Upper lobe of left lung (tissue), 6 donors: ENCODE measurements at regions not wholly inside any gene's neighbourhood (a gene's known extent, or its start where the extent isn't known, plus 50 kb on each side); places are given as distances from the start of the nearest gene placed in this dataset.

Experiments used
- ATAC-seq, 2 donors: fragments of 200-7000 bp; cut with Tn5 transposase; one replicate each; pipeline ENCODE4 v1.9.1; 2022; ENCODE audit warnings: mild to moderate bottlenecking in 2 of 2, moderate library complexity in 2 of 2; ENCODE audit not compliant: low FRiP score in 2 of 2
- DNase-seq, 2 donors: peaks; one replicate each; pipeline ENCODE4 v3.0.0-alpha.2; 2019 to 2020
- H3K27ac ChIP-seq, 4 donors: fragments of 200-600 bp; sonication (generic); one replicate each; pipeline ENCODE4 v1.5.1; 2016 to 2019
- H3K27me3 ChIP-seq, 4 donors: fragments of 200-600 bp; sonication (generic); one replicate each; pipeline ENCODE4 v1.5.1; 2017 to 2019
- H3K36me3 ChIP-seq, 4 donors: fragments of 200-600 bp; sonication (generic); one replicate each; pipeline ENCODE4 v1.5.1; 2016 to 2019
- H3K4me1 ChIP-seq, 4 donors: fragments of 200-600 bp; sonication (generic); one replicate each; pipeline ENCODE4 v1.5.1; 2018 to 2019
- H3K4me3 ChIP-seq, 4 donors: fragments of 200-600 bp; sonication (generic); one replicate each; pipeline ENCODE4 v1.5.1; 2017 to 2019; ENCODE audit warnings: mild to moderate bottlenecking in 2 of 4, moderate library complexity in 1 of 4
- H3K9me3 ChIP-seq, 4 donors: fragments of 200-600 bp; sonication (generic); one replicate each; pipeline ENCODE4 v1.5.1; 2018 to 2019
- CTCF ChIP-seq, 6 experiments: fragments of 450-650 bp in 4 of 6; fragments of 200-600 bp in 2 of 6; sonication (generic) in 2 of 6; IDR thresholded peaks; one replicate each; pipeline ENCODE4 v1.5.1; 2016 to 2019; ENCODE audit warnings: antibody characterized with exemption in 6 of 6
- EP300 ChIP-seq, 4 donors: sonication (generic); formaldehyde crosslinking; IDR thresholded peaks; one replicate each; pipeline ENCODE4 v1.5.1; 2017; ENCODE audit warnings: antibody characterized with exemption in 4 of 4, control low read depth in 2 of 4
- POLR2A ChIP-seq, 4 donors: fragments of 450-650 bp; IDR thresholded peaks; one replicate each; pipeline ENCODE4 v1.5.1; 2016 to 2017; ENCODE audit warnings: antibody characterized with exemption in 4 of 4, mild to moderate bottlenecking in 2 of 4
- POLR2AphosphoS5 ChIP-seq, 2 donors: sonication (generic); formaldehyde crosslinking; IDR thresholded peaks; one replicate each; pipeline ENCODE4 v1.5.1; 2017; ENCODE audit warnings: antibody characterized with exemption in 2 of 2
- WGBS, 2 donors: methylation state at CpG; one replicate each; pipeline ENCODE4 v1.1.5; 2017 to 2018; 5-methylcytosine and 5-hydroxymethylcytosine counted together
- donor health status: DM: no; HTN: no; CAD: no; lungs with moderate emphysema.
- donor health status: DM: no; HTN: yes; CAD: no; lungs with severe emphysema.

DNA sequence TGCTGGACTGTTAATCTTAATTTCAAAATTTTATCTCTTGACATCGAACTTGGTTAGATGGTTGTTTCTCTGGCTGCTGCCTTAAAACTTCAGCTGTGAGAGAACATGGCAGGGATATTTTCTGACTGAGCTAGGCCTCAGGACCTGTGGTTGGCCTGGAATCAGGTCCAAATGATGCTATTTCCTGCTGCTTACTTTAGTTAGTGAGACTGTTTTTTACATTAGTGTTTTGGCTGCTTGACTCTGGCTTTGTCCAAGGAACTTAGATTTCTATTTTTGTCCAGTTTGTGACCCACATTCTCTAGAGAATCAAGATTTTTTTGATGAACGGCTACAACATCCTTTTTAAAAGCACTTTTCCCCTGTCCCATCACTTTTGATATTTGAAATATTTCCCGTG is 497.9 kb upstream of the SGO1 start:
- Histone ChIP-seq H3K27me3 (no peaks in the 10 kb centered on the region), H3K4me1 (no peaks in the 10 kb centered on the region), H3K4me3 (no peak overlapping the region), H3K27ac (no peak overlapping the region), H3K9me3 (peaks cover 0 to 3% (median 0%) of the 10 kb centered on the region in 4 donors), H3K36me3 (no peaks in the 10 kb centered on the region)
- ATAC-seq (no peak), DNase-seq (no peak)
- TF ChIP-seq POLR2A (IDR thresholded peaks at IDR 0.05) = no peak
- TF ChIP-seq EP300 (IDR thresholded peaks at IDR 0.05) = no peak
- no peak for TF ChIP-seq CTCF (IDR thresholded peaks at IDR 0.05)
- TF ChIP-seq POLR2AphosphoS5 (IDR thresholded peaks at IDR 0.05) = no peak
- 55 to 67% methylated on average over 3 of the region's 3 CpGs for WGBS, 2 donors

DNA sequence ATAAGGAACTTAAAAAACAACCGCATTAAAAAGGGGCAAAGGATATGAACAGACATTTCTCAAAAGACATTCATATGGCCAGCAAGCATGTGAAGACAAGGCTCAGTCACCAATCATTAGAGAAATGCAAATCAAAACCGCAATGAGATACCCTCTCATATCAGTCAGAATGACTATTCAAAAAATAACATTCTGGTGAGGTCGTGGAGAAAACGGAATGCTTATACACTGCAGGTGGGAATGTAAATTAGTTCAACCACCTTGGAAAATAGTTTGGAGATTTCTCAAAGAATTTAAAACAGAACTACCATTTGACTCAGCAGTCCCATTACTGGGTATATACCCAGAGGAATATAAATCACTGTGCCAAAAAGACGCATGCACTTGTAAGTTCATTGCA is 496.6 kb upstream of the SGO1 start:
- no peak overlapping the region for H3K27ac ChIP-seq
- WGBS, 2 donors = 69 to 84% methylated on average over 5 of the region's 5 CpGs
- H3K27me3 ChIP-seq = no peaks in the 10 kb centered on the region
- no peak for TF ChIP-seq EP300 (IDR thresholded peaks at IDR 0.05)
- TF ChIP-seq POLR2AphosphoS5 (IDR thresholded peaks at IDR 0.05) = no peak
- no peak for TF ChIP-seq POLR2A (IDR thresholded peaks at IDR 0.05)
- TF ChIP-seq CTCF (IDR thresholded peaks at IDR 0.05) = no peak
- DNase-seq = no peak
- ATAC-seq = no peak
- no peaks in the 10 kb centered on the region for H3K4me1 ChIP-seq
- no peaks in the 10 kb centered on the region for H3K36me3 ChIP-seq
- H3K9me3 ChIP-seq = peaks cover 0 to under 1% (median 0%) of the 10 kb centered on the region in 4 donors
- no peak overlapping the region for H3K4me3 ChIP-seq

GRCh38 chr3:20680990-20681628 is 495.1 kb upstream of the SGO1 start:
- ATAC-seq (no peak), DNase-seq (no peak)
- H3K9me3 ChIP-seq = no peaks in the 10 kb centered on the region
- no peak overlapping the region for H3K4me3 ChIP-seq
- TF ChIP-seq EP300 (IDR thresholded peaks at IDR 0.05) (no peak), POLR2AphosphoS5 (IDR thresholded peaks at IDR 0.05) (no peak), CTCF (IDR thresholded peaks at IDR 0.05) (no peak), POLR2A (IDR thresholded peaks at IDR 0.05) (no peak)
- no peaks in the 10 kb centered on the region for H3K4me1 ChIP-seq
- H3K27me3 ChIP-seq = no peaks in the 10 kb centered on the region
- 92 to 95% methylated on average over 1 of the region's 1 CpG for WGBS, 2 donors
- H3K36me3 ChIP-seq = no peaks in the 10 kb centered on the region
- H3K27ac ChIP-seq = no peak overlapping the region

- WGBS, 2 donors = 87 to 88% methylated on average over 1 of the region's 1 CpG
- ATAC-seq = no peak
- TF ChIP-seq POLR2AphosphoS5 (IDR thresholded peaks at IDR 0.05) = no peak
- no peak for TF ChIP-seq CTCF (IDR thresholded peaks at IDR 0.05)
- TF ChIP-seq POLR2A (IDR thresholded peaks at IDR 0.05) = no peak
- TF ChIP-seq EP300 (IDR thresholded peaks at IDR 0.05) = no peak
- Histone ChIP-seq H3K36me3 (no peaks in the 10 kb centered on the region), H3K27ac (no peak overlapping the region), H3K4me3 (no peak overlapping the region), H3K4me1 (no peaks in the 10 kb centered on the region), H3K9me3 (no peaks in the 10 kb centered on the region), H3K27me3 (no peaks in the 10 kb centered on the region)
- DNase-seq = no peak
These were observed 487.9 kb upstream of the SGO1 start for GRCh38 chr3:20673866-20674265.

DNA sequence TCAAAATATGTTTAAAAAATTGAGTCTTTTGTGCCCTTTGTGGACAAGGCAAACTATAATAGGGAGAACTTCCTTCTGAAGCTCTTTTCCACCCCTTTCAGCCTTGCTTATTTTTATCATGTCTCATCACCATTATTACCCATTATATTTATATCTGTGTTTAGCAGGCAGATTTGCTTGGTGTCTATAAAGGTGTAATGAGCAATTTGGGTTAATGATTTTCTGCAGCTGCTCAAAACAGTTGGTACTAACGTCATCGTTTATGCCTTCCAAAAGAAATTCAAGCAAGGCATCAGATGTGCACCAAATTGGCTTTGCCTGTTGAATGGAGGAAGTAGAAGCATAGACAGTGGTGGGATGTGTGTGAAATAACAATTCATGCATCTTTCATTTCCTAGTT is 483.7 kb upstream of the SGO1 start:
- H3K27ac ChIP-seq = no peak overlapping the region

More for the DNA sequence above, 483.7 kb upstream of the SGO1 start:
- Histone ChIP-seq H3K4me3 (no peak overlapping the region), H3K4me1 (no peaks in the 10 kb centered on the region), H3K9me3 (no peaks in the 10 kb centered on the region), H3K27me3 (no peaks in the 10 kb centered on the region), H3K36me3 (no peaks in the 10 kb centered on the region)
- DNase-seq = no peak
- no peak for TF ChIP-seq POLR2A (IDR thresholded peaks at IDR 0.05)
- TF ChIP-seq POLR2AphosphoS5 (IDR thresholded peaks at IDR 0.05) = no peak
- WGBS, 2 donors = 59 to 77% methylated on average over 2 of the region's 2 CpGs
- no peak for ATAC-seq
